Testis (tissue), 2 donors: ENCODE measurements at regions not wholly inside any gene's neighbourhood (a gene's known extent, or its start where the extent isn't known, plus 50 kb on each side); places are given as distances from the start of the nearest gene placed in this dataset.

Experiments
- CTCF ChIP-seq, 3 experiments: fragments of 450-650 bp in 2 of 3; fragments of 200-600 bp in 1 of 3; sonication (generic) in 1 of 3; IDR thresholded peaks; one replicate each; pipeline ENCODE4 v1.5.1; 2016 to 2019; ENCODE audit warnings: antibody characterized with exemption in 3 of 3, mild to moderate bottlenecking in 2 of 3, moderate library complexity in 1 of 3
- POLR2A ChIP-seq: fragments of 450-650 bp; IDR thresholded peaks from one replicate; pipeline ENCODE4 v1.6.1; 2017; ENCODE audit warnings: antibody characterized with exemption, mild to moderate bottlenecking, moderate library complexity

GRCh38 chr12:103139876-103140275 lies 182.4 kb downstream of the ASCL1 start:
- TF ChIP-seq CTCF (IDR thresholded peaks at IDR 0.05) (no peak), POLR2A (no peak)
